SK-MEL-5 (cell line): ENCODE measurements at regions not wholly inside any gene's neighbourhood (a gene's known extent, or its start where the extent isn't known, plus 50 kb on each side); places are given as distances from the start of the nearest gene placed in this dataset.

Experiments used
- DNase-seq: peaks from one replicate; pipeline ENCODE4 v3.0.0-alpha.2; 2016; ENCODE audit warnings: low read depth, low spot score
- in situ Hi-C: cut with HindIII; loops from 2 replicates; pipeline ENCODE4 v1.10.0; 2016; ENCODE audit warnings: low sequenced_read_pairs, high pct_unique_total_duplicates, low pct_unique_long_range_greater_than_20kb

- DNase-seq, result no peak
- in situ Hi-C loops, result no loop called here
These were observed 779.9 kb upstream of the MAP3K7 start for GRCh38 chr6:91366781-91367180.

- no peak for DNase-seq
- in situ Hi-C loops, result no loop called here
These were observed 772.1 kb upstream of the MAP3K7 start for GRCh38 chr6:91358986-91359385.

DNA sequence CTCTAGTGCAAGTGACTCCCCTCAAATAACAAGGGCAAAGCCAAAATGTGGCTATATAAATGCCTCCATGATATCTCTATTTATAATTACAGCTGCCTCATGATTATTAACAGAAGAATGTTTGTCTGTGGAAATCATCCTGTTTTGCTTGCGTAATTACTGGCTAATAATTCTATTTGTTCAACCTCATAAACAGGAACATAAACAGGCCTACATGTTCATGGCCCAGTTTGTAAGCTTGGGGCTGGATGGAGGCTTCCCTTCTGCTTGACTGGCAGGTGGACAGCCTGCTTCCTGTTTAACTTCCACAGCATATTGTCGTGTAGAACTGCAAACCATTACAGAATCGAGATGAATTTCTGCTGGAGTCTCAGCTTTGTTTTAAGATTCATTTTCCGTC, 766.0 kb upstream of the MAP3K7 start:
- DNase-seq, result no peak
- in situ Hi-C loops, result no loop called here

DNA sequence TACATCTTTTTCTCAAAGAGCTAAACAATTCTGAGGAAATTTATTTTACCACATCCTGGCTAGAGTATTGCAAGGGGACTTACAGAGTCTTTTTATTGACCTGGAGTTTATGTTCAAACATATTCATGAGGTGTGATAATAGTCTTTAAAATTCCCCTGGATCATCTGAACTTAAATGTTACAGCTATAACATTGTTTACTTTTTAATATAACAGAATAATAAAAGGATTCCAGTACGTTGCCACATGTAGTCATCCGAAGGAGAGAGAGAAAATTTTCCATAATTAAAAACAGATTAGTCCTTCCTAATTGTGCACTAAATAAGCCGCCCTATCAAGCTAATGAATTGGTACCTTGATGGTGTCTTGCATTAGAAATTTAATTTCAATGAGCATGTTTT, 765.4 kb upstream of the MAP3K7 start:
- DNase-seq, result no peak
- in situ Hi-C loops, result no loop called here

DNA sequence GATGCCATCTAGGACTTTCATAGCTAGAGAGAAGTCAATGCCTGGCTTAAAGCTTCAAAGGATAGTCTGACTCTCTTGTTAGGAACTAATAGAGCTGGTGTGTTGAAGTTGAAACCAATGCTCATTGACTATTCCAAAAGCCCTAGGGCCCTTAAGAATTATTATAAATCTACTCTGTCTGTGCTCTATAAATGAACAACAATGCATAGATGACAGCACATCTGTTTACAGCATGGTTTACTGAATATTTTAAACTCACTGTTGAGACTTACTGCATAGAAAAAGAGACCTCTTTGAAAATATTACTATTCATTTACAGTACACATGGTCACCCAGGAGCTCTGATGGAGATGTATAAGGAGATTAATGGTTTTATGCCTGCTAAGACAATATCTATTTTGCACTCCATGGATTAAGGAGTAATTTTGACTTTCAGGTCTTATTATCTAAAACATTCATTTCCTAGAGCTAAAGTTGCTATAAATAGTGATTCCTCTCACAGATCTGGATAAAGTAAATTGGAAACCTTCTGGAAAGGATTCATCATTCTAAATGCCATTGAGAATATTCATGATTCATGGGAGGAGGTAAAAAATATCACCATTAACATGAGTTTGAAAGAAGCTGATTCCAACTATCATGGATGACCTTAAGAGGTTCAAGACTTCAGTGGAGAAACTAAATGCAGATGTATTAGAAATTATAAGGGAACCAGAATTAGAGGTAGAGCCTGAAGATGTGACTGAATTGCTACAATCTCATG, 763.5 kb upstream of the MAP3K7 start:
- in situ Hi-C loops, result no loop called here
- DNase-seq, result no peak

DNA sequence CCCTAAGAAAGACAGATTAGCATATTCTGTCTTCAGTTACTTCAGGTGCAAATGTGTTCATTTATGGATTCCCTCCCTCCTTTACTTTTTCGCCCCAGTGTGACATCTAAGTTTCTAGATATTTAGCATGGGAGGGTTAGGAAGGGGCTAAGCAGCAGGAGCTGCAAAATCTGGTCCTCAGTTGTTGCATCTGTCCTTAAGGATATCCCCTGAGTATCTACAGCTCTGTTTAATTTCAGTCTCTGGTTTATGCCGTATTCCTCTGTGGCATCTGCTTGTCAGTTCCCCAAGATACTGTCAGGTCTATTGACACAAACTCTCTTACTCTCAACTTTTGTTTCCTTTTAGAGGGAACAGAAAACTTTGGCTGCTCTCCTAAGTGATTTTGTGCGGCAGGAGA, 754.6 kb upstream of the MAP3K7 start:
- in situ Hi-C loops, result no loop called here
- DNase-seq, result no peak

GRCh38 chr6:91340896-91341395, 754.1 kb upstream of the MAP3K7 start:
- in situ Hi-C loops, result no loop called here

GRCh38 chr6:91337967-91338366, 751.1 kb upstream of the MAP3K7 start:
- in situ Hi-C loops, result no loop called here
- no peak for DNase-seq

More at GRCh38 chr6:91340896-91341395, 754.1 kb upstream of the MAP3K7 start:
- DNase-seq, result no peak

GRCh38 chr6:91330896-91331295, 744.0 kb upstream of the MAP3K7 start:
- in situ Hi-C loops, result no loop called here
- DNase-seq, result no peak

GRCh38 chr6:91328241-91328640, 741.4 kb upstream of the MAP3K7 start:
- in situ Hi-C loops, result no loop called here
- DNase-seq, result no peak

GRCh38 chr6:91324711-91325110, 737.8 kb upstream of the MAP3K7 start:
- DNase-seq, result no peak
- in situ Hi-C loops, result no loop called here

- DNase-seq, result no peak
- in situ Hi-C loops, result no loop called here
These were observed 731.1 kb upstream of the MAP3K7 start for GRCh38 chr6:91317984-91318383.

- in situ Hi-C loops, result no loop called here
These were observed 730.5 kb upstream of the MAP3K7 start for GRCh38 chr6:91317247-91317835.

DNA sequence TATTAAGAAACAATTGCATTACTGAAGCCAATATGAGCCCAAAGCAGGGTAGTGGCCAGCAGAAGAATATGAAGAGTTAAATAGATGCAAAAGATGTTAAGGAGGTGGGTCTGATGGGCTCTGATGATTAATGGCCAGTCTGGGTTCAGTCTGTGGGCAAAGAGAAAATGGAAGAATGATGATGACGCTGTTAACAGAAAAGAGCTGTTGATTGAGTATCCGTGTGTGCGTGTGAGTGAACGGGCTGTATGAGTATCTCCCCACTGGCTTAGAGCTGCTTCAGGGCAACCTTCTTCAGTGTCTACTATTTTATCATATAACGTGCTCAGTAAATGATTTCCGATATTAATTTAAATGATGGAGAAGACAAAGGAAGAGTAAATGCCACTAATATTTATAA, 723.3 kb upstream of the MAP3K7 start:
- in situ Hi-C loops, result no loop called here
- DNase-seq, result no peak

More at GRCh38 chr6:91317247-91317835, 730.5 kb upstream of the MAP3K7 start:
- no peak for DNase-seq

DNA sequence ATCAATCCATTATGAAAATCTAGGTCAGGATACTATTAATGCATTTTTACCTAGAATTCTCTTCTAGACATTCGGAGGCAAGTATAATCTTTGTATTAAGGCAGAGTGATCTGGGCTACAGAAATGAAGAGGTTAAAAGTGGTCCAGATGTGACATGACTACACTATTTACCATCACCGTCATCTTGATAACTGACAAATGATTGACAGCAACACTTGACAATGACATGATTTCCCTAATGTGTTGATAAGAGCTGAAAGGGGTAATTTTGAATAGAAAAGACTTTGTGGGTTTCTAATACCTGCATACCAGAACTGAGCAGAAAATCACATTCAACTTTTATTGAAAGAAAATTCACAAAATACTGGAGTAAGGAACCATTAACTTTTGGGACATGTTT, 718.9 kb upstream of the MAP3K7 start:
- no peak for DNase-seq
- in situ Hi-C loops, result no loop called here

GRCh38 chr6:91304521-91304920, 717.6 kb upstream of the MAP3K7 start:
- in situ Hi-C loops, result no loop called here
- DNase-seq, result no peak

DNA sequence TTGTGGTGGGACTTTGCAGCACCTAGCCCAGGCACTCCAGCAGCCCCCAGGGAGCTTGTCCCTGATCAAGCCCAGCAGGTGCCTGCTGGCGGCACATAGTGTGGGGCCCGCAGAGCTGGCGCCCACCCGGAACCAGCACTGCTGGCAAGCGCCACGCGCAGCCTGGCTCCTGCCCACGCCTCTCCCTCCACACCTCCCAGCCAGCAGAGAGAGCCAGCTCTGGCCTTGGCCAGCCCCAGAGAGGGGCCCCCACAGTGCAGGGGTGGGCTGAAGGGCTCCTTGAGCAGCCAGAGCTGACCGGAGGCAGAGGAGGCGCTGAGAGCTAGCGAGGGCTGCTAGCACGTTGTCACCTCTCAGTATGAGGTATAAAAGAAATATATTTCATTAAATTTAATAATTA, 716.5 kb upstream of the MAP3K7 start:
- no peak for DNase-seq
- in situ Hi-C loops, result no loop called here

GRCh38 chr6:91299544-91300491, 712.9 kb upstream of the MAP3K7 start:
- no peak for DNase-seq
- in situ Hi-C loops, result no loop called here
